ENCODE measurements at regions not wholly inside any gene's neighbourhood (a gene's known extent, or its start where the extent isn't known, plus 50 kb on each side); places are given as distances from the start of the nearest gene placed in this dataset.
"Not testable (repeated sequence)": the region's sequence is repeated elsewhere in the genome, so short reads cannot be mapped to it uniquely, and the experiment has no call there.

DNA sequence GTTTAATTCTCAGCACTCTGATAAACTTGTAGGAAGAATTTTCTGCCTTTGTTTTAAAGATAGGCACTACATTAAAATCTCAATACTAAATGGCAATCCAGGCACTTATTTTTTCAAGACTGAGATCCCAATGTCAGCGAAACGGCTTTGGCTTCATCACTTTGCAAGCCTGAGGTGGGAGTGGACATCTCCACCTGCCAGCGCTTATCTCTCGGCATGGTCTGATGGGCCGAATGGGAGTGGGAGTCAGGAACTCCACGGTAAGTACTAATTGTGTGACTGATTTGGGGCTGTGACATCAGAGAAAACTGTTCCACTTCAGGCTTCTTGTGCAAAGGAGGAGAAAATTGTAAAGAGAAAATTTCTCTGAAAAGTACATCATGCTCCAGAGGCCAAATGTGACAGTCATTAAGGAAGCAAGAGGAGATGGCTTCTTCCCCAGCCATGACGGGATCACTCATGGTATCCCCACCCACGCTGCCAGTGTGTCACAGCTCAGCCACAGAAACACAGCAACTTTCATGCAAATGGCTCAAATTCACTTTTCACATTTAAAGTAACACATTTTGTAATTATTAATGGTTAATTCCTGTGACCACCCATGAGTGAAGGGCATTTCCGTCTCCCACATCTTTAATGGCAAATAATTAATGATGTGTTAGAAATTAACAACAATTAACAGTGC, 385.5 kb upstream of the HNRNPA3 start:
- DNase-seq: no peak

GRCh38 chr2:176830362-176830761, 382.2 kb upstream of the HNRNPA3 start:
- DNase-seq: no peak

DNA sequence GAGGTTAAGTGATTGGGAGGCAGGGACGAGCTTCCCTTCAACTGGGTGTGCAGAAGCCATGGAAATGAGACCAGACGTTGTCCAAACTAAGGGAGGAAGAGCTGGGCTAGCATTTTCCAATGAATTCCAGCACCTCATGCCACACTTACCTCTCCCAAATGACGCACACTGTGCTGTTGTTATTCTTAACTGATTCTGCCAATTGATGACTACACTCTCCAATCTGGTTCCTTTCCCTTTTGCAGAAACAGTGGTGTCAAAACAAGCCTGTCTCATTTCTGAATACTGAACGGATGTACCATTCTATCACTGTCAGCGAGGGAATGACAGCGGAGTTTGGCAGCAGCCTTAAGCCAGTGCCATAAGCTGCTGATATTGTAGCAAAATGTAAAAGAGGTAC, 380.5 kb upstream of the HNRNPA3 start:
- no peak for DNase-seq

DNA sequence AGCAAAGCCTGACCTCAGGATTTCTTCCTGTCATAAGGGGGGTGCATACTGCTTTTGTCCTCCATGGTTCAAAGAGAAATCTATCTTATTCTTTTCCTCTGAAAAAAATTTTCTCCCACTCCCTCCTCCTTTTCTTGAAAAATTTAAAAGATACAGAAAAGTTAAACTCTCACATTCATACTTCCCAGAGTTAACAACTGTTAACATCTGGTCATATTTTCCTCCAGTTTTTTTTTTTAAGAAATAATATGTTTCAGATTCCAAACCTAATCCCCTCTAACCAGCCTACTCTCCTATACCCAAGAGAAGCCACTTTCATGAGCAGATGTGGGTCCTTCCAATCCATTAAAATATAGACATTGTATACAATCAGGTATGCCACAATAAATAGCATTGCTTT, 378.9 kb upstream of the HNRNPA3 start:
- DNase-seq: no peak

- no peak for DNase-seq
Measured at GRCh38 chr2:176834226-176834625, 378.4 kb upstream of the HNRNPA3 start.

DNA sequence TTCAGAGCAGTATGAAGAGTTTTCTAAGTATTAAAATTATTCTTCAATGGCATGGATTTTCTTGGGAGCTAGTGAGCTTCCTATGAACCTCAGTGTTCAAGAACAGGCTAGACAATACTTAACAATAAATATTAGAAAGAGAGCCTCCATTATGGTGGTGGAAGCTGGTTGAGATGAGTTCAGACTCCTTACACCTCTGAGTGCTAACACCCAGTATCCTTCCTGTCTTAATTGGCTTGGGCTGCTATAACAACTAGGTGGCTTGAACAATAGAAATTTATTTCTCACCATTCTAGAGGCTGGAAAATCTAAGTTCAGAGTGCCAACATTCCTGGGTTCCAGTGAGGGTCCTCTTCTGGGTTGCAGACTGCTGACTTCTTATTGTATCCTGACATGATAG, 369.4 kb upstream of the HNRNPA3 start:
- DNase-seq: no peak

- DNase-seq: no peak
Measured at GRCh38 chr2:176844461-176844860, 368.1 kb upstream of the HNRNPA3 start.

DNA sequence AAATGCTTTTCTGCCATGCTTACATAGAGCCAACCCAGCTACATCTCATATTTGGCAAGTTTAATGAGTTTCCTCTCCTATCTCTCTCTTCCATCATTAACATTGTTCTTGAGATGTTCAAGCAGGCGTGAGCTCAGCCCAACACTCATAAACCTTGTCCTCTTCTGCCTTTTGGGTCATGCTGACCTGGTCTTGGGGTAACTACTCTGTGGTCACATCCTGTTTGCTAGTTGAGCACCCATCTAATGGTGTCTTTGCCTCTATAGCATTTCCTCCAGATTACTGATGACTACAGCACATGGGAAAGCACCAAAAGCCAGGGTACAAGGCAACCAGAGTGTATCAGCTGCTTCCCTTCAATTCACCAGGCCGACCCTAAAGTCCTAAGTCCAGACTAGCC, 366.9 kb upstream of the HNRNPA3 start:
- no peak for DNase-seq

DNA sequence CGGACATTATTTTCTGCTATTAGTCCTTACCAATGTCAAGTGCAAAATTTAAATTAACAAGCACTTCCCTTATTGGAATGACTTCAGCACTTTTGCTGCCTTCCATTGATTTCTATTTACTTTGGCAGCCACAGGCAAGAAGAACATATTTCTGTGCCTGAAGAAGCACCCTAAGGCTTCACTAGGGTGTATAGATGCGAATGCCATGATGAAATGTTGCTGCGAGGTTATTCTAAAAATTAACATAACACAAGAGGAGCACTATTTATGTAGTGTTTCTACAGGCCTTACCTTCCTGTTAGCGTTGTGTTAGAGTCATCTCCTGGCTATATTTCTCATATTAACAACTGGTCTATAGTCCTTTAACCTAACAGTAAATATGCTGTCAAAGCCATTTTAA, 365.0 kb upstream of the HNRNPA3 start:
- DNase-seq: no peak

DNA sequence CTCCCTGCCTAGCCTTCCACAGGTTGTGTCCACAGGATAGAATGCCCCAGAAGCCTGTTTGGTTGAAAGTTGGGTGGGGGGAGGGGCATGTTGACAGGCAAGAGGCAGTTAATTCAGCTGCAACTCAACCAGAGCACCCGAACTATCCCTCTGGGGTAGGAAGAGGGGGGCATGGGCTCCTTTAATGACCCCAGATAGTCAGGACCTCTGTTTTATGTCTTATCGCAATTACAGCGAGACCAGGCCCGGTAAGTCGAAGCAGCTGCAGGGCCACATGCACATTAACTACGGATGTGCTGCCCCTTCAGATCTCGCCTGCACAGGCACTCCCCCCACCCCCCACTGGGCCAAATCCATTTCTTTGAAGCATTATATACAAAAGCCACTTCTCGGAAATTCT, 363.8 kb upstream of the HNRNPA3 start:
- no peak for DNase-seq

- no peak for DNase-seq
Measured at GRCh38 chr2:176851200-176851888, 361.2 kb upstream of the HNRNPA3 start.

DNA sequence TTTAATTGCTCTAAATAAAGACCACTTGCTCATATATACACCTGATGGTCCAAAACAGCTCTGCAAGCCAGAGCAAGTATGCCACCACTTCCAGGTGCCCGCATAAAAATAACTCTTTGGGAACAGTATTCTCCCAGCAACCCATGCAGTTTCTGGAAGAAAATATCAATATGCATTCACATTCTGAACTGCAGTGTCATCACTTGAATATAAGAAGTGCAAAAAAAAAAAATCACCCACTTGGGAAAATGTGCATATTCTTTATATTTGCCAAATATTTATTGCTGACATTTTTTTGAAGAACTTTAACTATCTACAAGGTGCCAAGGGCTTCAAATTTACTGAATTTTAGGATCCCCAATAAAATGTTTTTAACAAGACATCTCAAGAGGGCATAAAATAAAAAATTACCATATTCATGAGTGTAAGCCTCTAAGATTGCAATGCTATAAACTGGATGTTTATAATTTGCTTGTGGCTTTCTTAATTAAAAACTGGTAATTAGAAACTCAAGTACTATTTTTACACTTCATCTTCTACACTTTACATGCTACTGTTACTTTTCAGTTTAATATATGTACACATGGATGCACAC, 360.6 kb upstream of the HNRNPA3 start:
- no peak for DNase-seq

GRCh38 chr2:176852667-176853066, 359.9 kb upstream of the HNRNPA3 start:
- DNase-seq: no peak

- no peak for DNase-seq
Measured at GRCh38 chr2:176854062-176854461, 358.5 kb upstream of the HNRNPA3 start.

GRCh38 chr2:176854878-176855277, 357.7 kb upstream of the HNRNPA3 start:
- no peak for DNase-seq

DNA sequence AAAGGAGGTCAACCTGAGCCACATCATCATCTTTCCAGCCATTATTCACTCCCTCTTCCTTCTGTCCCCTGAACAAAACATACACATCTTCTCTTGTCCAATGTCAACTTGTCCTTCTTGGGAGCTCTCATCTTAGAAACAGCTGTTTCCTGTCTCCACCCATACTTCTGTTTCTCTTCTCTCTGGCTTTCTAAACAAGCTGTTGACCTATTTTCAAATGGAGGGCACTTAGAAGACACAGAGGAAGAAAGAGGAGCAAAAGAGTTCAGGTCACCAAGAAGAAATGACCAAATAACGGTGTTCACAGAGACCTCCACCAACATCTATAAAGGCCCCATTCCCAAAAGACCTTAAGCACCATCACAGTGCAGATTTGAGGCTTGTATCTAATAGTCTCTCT, 355.9 kb upstream of the HNRNPA3 start:
- no peak for DNase-seq

- no peak for DNase-seq
Measured at GRCh38 chr2:176865336-176865735, 347.3 kb upstream of the HNRNPA3 start.

DNA sequence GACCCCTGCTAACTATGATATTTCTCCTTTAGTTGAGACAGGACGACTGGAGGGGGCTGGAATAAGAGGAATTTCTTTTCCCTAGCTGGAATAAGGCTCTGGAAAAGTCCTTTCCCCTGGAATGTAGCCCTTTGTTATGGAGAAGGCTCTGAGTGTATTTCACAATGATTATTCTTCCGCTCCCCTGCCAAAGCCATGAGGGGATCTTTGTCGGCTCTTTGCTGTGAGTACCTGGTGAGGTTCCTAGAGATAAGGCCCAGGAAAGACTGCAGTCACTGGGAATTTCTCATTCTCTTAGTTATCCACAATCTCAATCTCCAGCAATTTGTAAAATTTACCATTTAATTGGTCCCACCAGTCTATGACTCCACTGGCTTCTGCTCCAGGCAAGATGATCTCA, 340.2 kb upstream of the HNRNPA3 start:
- no peak for DNase-seq

GRCh38 chr2:176873403-176873802, 339.2 kb upstream of the HNRNPA3 start:
- DNase-seq: no peak

DNA sequence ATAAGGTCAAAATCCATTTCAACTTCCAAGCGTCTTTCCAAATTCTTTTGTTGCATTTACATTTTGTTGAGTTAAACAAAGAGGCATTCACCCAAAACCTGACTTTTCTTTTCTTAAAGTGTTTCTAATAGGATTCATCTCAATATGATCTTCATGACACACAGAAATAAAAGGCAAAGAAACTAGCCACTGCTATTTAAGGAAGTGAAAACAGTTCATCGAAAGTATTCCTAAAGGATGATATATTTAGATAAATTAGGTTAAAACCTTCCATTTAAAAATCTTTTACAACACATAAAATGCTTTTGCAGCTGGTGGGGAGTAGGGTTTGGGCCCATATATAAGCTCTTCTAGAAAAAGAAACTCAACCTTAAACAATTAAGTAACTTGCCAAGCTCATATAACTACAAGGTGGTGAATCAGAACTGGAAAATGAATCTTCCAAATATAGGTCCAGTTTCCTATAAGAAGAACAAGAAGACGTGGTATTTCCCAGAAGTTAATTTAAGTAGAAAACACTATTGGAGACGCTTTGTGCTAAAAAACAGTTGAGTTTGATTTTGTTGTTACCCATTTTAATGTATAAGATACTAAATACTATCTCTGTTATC, 336.0 kb upstream of the HNRNPA3 start:
- DNase-seq: no peak

DNA sequence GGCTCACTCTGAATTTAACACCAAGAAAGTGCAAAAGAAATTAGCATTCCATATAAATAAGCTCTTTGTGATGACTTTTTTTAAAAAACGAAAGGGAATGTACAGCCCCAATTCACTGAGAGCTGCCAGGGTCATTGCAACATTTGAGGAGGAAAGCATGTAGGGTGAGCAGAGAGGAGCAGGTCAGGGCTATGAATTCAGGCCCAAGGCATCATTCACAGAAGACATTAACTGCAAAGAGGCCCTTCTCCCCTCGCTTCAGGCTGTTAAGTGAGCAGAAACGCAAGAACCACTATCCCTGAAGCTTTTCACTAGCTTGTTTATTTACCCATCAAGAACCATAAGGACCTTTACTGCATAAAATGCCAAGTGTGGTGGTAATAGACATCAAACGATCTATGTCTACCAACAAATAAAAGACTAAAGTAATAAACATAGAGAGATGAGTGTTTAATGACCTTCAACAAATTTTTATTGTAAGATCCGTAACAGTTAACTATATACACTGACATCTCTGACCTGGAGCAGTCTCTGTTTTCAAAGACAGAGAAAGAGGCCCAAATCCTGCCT, 333.1 kb upstream of the HNRNPA3 start:
- DNase-seq: no peak

- DNase-seq: not testable (repeated sequence)
Measured at GRCh38 chr2:176882045-176882444, 330.5 kb upstream of the HNRNPA3 start.

DNA sequence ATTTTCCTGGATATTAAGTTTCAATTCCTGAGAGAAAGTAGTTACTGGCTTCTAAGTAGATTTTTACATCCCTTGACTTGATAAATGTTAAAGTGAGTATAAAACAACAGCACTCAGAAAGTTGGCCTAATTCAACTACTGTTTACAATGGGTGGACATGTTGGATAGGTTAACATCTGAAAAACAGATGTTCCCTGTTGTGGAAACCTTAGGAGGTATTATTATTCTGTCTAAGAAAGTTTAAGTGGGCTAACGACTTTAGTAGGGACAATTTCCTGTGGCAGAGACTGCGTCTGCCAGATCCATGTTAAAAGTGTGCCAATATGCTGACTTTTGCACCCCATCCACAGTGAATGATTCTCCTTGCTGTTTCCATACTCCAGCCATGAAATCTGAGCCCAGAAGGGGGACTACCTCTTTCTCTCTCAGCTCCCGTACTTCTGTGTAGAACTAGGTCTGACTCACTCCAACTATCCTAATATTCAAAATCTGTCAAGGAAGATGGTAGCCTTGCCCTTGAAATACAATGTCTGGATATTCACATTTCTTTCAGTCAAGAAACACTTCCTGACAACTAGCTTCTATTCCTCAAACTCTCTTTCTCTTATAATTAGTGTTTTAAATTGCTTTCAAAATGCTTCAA, 327.5 kb upstream of the HNRNPA3 start:
- DNase-seq: no peak
